Endothelial cell (in vitro differentiated cells): ENCODE measurements at regions not wholly inside any gene's neighbourhood (a gene's known extent, or its start where the extent isn't known, plus 50 kb on each side); places are given as distances from the start of the nearest gene placed in this dataset.

ENCODE experiments used
- DNase-seq: peaks from one replicate; pipeline ENCODE4 v3.0.0; 2021; ENCODE audit warnings: low spot score
- H3K27ac Mint-ChIP-seq: one replicate; pipeline ENCODE4 v1.8.0; 2021; ENCODE audit warnings: mixed read lengths, inconsistent platforms; ENCODE audit not compliant: unreplicated experiment
- H3K27me3 Mint-ChIP-seq: one replicate; pipeline ENCODE4 v1.8.0; 2021; ENCODE audit warnings: mild to moderate bottlenecking, moderate library complexity, mixed read lengths, inconsistent platforms; ENCODE audit not compliant: unreplicated experiment
- H3K36me3 Mint-ChIP-seq: one replicate; pipeline ENCODE4 v1.8.0; 2021; ENCODE audit warnings: mild to moderate bottlenecking, low read depth, mixed read lengths, inconsistent platforms; ENCODE audit not compliant: unreplicated experiment
- H3K4me1 Mint-ChIP-seq: one replicate; pipeline ENCODE4 v1.8.0; 2021; ENCODE audit warnings: mild to moderate bottlenecking, mixed read lengths, inconsistent platforms; ENCODE audit not compliant: unreplicated experiment
- H3K4me3 Mint-ChIP-seq: one replicate; pipeline ENCODE4 v1.8.0; 2021; ENCODE audit warnings: mild to moderate bottlenecking, mixed read lengths, inconsistent platforms; ENCODE audit not compliant: unreplicated experiment
- H3K9me3 Mint-ChIP-seq: one replicate; pipeline ENCODE4 v1.8.0; 2021; ENCODE audit warnings: mixed read lengths, inconsistent platforms; ENCODE audit not compliant: unreplicated experiment
- CTCF ChIP-seq: fragments of 200-600 bp; sonication (generic); IDR thresholded peaks from one replicate; pipeline ENCODE4 v1.5.0; 2021; ENCODE audit warnings: antibody characterized with exemption; ENCODE audit not compliant: unreplicated experiment

DNA sequence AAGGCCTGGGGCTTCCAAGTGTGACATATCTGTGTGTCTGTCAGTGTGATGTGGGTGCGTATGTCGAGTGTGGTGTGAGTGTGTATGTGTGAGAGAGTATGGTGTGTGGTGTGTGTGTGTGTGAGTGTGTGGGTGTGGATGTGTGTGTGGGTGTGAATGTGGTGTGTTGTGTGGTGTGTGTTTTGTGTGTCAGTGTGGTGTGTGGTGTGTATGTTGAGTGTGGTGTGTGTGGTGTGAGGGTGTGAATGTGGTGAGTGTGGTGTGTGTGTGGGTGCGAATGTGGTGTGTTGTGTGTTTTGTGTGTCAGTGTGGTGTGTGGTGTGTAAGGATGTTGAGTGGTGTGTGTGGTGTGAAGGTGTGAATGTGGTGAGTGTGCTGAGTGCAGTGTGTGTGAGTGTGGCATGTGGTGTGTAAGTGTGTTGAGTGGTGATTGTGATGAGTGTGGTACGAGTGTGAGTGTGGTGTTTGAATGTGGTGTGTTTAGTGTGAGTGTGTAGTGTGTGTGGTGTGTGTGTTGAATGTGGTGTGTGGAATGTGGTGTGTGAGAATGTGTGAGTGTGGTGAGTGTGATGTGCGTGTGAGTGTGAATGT lies 61.6 kb upstream of the SORCS2 start:
- no peaks in the 10 kb centered on the region for H3K4me1 Mint-ChIP-seq
- TF ChIP-seq CTCF: no peak
- H3K27ac Mint-ChIP-seq: no peak overlapping the region
- H3K4me3 Mint-ChIP-seq: no peak overlapping the region
- DNase-seq: no peak
- H3K9me3 Mint-ChIP-seq: no peaks in the 10 kb centered on the region
- H3K27me3 Mint-ChIP-seq: peaks cover 2% of the 10 kb centered on the region
- peaks cover 6% of the 10 kb centered on the region for H3K36me3 Mint-ChIP-seq

DNA sequence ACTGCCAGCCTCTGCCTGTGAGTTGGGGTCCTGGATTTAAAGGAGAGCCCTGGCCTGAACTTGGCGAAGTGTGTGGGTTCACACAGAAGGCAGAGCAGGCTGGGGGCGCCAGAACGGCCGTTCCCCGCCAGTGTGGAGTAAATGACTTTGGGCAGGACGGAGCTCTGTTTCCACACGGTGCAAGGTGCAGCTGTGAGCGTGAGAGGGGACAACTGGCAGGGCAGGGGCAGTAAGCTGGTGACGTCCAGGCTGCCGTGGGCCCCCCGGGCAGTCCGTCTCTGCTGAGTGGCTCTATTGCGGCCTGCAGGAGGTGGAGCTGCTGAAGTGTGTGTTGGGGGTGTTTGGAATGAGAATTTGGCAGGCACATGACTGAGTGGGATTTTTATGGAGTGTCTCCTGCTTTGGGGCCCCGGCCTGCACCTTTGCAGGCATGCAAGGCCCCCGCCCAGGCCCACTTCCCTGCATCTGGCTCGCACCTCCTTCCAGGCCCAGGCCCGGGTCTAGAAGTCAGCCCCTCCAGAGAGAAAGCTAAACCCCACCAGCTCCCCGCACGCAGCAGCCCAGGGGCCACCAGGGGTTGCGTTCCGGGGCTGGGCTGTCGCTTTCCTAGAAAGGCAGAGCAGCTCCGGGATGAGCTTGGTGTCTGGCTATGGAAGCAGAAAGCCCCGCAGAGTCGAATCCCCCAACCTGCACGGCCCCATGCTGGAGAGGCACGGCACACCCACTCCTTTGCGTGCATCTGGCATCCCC lies 62.2 kb upstream of the GRPEL1 start:
- H3K4me3 Mint-ChIP-seq: no peak overlapping the region
- H3K9me3 Mint-ChIP-seq: no peaks in the 10 kb centered on the region
- H3K27me3 Mint-ChIP-seq: peaks cover 2% of the 10 kb centered on the region
- H3K27ac Mint-ChIP-seq: no peak overlapping the region
- no peak for DNase-seq
- H3K36me3 Mint-ChIP-seq: peaks cover 6% of the 10 kb centered on the region
- TF ChIP-seq CTCF: no peak
- no peaks in the 10 kb centered on the region for H3K4me1 Mint-ChIP-seq

GRCh38 chr4:7128644-7129043 lies 60.8 kb upstream of the GRPEL1 start:
- Mint-ChIP-seq H3K9me3 (no peaks in the 10 kb centered on the region), H3K36me3 (no peaks in the 10 kb centered on the region), H3K27me3 (peaks cover 2% of the 10 kb centered on the region), H3K4me3 (no peak overlapping the region), H3K4me1 (no peaks in the 10 kb centered on the region), H3K27ac (no peak overlapping the region)
- no peak for DNase-seq
- no peak for TF ChIP-seq CTCF

GRCh38 chr4:7128234-7128633 lies 60.4 kb upstream of the GRPEL1 start:
- Mint-ChIP-seq H3K36me3 (no peaks in the 10 kb centered on the region), H3K9me3 (no peaks in the 10 kb centered on the region), H3K4me3 (no peak overlapping the region), H3K4me1 (no peaks in the 10 kb centered on the region), H3K27me3 (peaks cover 3% of the 10 kb centered on the region), H3K27ac (no peak overlapping the region)
- no peak for DNase-seq
- no peak for TF ChIP-seq CTCF

DNA sequence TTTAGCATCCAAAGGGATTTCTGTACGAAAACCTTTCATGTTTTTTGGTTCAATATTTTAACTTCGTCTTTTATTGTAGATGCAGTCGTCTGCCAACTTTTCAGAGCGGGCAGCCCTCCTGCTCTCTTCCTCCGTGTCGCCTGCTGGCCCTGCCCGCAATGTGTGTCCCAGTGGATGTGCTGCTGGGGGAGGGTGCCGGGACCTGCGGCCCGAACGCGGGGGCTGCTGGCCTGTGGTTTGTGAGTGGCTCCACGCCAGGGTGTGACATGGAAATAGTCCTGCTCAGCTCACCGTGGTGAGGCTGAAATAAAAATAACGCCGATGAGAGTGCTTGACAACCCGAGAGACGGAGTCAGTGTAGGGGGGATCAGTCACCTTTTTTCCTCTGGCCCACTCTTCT lies 59.7 kb upstream of the GRPEL1 start:
- no peak overlapping the region for H3K4me3 Mint-ChIP-seq
- no peaks in the 10 kb centered on the region for H3K9me3 Mint-ChIP-seq
- no peaks in the 10 kb centered on the region for H3K4me1 Mint-ChIP-seq
- no peaks in the 10 kb centered on the region for H3K36me3 Mint-ChIP-seq
- peaks cover 5% of the 10 kb centered on the region for H3K27me3 Mint-ChIP-seq
- H3K27ac Mint-ChIP-seq: no peak overlapping the region
- DNase-seq: no peak
- no peak for TF ChIP-seq CTCF
